ENCODE measurements at regions not wholly inside any gene's neighbourhood (a gene's known extent, or its start where the extent isn't known, plus 50 kb on each side); places are given as distances from the start of the nearest gene placed in this dataset.

DNA sequence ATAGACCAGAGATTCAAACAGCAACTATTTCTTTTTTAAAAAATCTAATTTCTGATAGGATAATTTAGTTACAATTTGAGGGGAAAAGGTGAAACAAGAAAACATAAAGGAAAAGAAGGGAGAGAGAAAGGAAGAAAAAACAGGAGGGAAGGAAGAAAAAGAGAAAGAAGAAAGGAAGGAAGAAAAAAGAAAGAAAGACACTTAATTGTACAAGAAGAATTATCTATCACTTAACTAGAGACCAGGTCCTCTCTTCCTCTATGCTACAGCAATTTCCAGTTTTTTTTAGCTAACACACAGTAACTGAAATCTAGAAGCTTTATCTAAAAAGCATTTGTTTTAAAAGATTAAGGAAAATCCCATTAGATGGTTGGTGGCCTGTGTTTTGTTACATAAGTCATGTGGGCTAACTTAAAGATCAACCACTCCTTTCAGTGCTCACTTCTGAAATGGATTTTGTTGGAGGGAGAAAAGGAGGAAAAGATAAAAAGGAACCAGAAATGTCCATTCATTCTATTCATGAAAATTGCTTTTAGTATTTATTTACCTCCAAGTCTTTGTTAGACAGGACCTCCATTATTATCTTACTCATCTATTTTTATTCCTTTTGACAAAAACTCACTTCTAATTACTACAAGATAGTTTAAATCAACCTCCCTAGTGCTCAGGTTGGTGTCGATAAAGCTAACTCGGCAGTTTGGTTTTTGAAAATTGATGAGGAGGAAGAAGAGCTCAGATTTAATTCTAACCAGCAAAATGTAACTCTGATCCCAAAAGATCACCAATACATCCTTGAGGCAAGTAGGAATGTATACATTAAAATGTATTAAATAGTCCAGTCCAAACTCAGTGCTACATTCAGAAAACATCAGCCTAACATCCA, 251.5 kb upstream of the FN1 start:
- TF ChIP-seq GATA2 (CRISPR knock-in tag; IDR thresholded peaks at IDR 0.05), result peak; percentile 59
- TF ChIP-seq ELF1 (IDR thresholded peaks at IDR 0.05), result no peak
- TF ChIP-seq RXRA (IDR thresholded peaks at IDR 0.05; ENCODE audit: borderline replicate concordance, low read depth), result no peak
- TF ChIP-seq JUND (IDR thresholded peaks at IDR 0.05), result no peak
- TF ChIP-seq, protein P1, sequence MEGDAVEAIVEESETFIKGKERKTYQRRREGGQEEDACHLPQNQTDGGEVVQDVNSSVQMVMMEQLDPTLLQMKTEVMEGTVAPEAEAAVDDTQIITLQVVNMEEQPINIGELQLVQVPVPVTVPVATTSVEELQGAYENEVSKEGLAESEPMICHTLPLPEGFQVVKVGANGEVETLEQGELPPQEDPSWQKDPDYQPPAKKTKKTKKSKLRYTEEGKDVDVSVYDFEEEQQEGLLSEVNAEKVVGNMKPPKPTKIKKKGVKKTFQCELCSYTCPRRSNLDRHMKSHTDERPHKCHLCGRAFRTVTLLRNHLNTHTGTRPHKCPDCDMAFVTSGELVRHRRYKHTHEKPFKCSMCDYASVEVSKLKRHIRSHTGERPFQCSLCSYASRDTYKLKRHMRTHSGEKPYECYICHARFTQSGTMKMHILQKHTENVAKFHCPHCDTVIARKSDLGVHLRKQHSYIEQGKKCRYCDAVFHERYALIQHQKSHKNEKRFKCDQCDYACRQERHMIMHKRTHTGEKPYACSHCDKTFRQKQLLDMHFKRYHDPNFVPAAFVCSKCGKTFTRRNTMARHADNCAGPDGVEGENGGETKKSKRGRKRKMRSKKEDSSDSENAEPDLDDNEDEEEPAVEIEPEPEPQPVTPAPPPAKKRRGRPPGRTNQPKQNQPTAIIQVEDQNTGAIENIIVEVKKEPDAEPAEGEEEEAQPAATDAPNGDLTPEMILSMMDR (IDR thresholded peaks at IDR 0.05), result no peak
- no peak for TF ChIP-seq MXI1 (IDR thresholded peaks at IDR 0.05; ENCODE audit: low read depth, low read length)
- TF ChIP-seq, protein P2, sequence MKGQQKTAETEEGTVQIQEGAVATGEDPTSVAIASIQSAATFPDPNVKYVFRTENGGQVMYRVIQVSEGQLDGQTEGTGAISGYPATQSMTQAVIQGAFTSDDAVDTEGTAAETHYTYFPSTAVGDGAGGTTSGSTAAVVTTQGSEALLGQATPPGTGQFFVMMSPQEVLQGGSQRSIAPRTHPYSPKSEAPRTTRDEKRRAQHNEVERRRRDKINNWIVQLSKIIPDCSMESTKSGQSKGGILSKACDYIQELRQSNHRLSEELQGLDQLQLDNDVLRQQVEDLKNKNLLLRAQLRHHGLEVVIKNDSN (IDR thresholded peaks at IDR 0.05; ENCODE audit: borderline replicate concordance, low read depth), result no peak
- TF ChIP-seq TAF1 (IDR thresholded peaks at IDR 0.05; ENCODE audit: borderline replicate concordance, low read depth, low read length), result no peak
- TF ChIP-seq GABPA (IDR thresholded peaks at IDR 0.05; ENCODE audit: low read depth), result no peak
- TF ChIP-seq, protein P3, sequence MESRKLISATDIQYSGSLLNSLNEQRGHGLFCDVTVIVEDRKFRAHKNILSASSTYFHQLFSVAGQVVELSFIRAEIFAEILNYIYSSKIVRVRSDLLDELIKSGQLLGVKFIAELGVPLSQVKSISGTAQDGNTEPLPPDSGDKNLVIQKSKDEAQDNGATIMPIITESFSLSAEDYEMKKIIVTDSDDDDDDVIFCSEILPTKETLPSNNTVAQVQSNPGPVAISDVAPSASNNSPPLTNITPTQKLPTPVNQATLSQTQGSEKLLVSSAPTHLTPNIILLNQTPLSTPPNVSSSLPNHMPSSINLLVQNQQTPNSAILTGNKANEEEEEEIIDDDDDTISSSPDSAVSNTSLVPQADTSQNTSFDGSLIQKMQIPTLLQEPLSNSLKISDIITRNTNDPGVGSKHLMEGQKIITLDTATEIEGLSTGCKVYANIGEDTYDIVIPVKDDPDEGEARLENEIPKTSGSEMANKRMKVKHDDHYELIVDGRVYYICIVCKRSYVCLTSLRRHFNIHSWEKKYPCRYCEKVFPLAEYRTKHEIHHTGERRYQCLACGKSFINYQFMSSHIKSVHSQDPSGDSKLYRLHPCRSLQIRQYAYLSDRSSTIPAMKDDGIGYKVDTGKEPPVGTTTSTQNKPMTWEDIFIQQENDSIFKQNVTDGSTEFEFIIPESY (IDR thresholded peaks at IDR 0.05; ENCODE audit: borderline replicate concordance, low read depth), result no peak
- TF ChIP-seq EP300 (IDR thresholded peaks at IDR 0.05; ENCODE audit: borderline replicate concordance in 1 of 2, low read depth in 1 of 2, low read length in 1 of 2), result no peak
- no peak for TF ChIP-seq RFX5 (IDR thresholded peaks at IDR 0.05; ENCODE audit: low read length)
- no peak for TF ChIP-seq CHD2 (IDR thresholded peaks at IDR 0.05; ENCODE audit: low read length, partially characterized antibody)

Measured in SK-N-SH (cell line).